Glutamatergic neuron (in vitro differentiated cells): ENCODE measurements at regions not wholly inside any gene's neighbourhood (a gene's known extent, or its start where the extent isn't known, plus 50 kb on each side); places are given as distances from the start of the nearest gene placed in this dataset.

Experiments
- DNase-seq: peaks from one replicate; pipeline ENCODE4 v3.0.0; 2022
- H3K27ac Mint-ChIP-seq: one replicate; pipeline ENCODE4 v1.8.0; 2020; ENCODE audit warnings: mild to moderate bottlenecking, mixed read lengths, inconsistent platforms; ENCODE audit not compliant: unreplicated experiment
- H3K27me3 Mint-ChIP-seq: one replicate; pipeline ENCODE4 v1.8.0; 2020; ENCODE audit warnings: mild to moderate bottlenecking, moderate library complexity, mixed read lengths, inconsistent platforms; ENCODE audit not compliant: unreplicated experiment
- H3K36me3 Mint-ChIP-seq: one replicate; pipeline ENCODE4 v1.8.0; 2020; ENCODE audit warnings: mild to moderate bottlenecking, mixed read lengths, inconsistent platforms; ENCODE audit not compliant: unreplicated experiment
- H3K4me1 Mint-ChIP-seq: one replicate; pipeline ENCODE4 v1.8.0; 2020; ENCODE audit warnings: mild to moderate bottlenecking, low read depth, mixed read lengths, inconsistent platforms; ENCODE audit not compliant: unreplicated experiment
- H3K4me3 Mint-ChIP-seq: one replicate; pipeline ENCODE4 v1.8.0; 2020; ENCODE audit warnings: mild to moderate bottlenecking, mixed read lengths, inconsistent platforms; ENCODE audit not compliant: unreplicated experiment
- H3K9me3 Mint-ChIP-seq: one replicate; pipeline ENCODE4 v1.8.0; 2020; ENCODE audit warnings: mild to moderate bottlenecking, moderate library complexity, mixed read lengths, inconsistent platforms; ENCODE audit not compliant: unreplicated experiment
- TF ChIP-seq, protein P1 (sequence below): fragments of 200-600 bp; sonication (generic); IDR thresholded peaks from one replicate; pipeline ENCODE4 v1.5.0; 2021; ENCODE audit not compliant: partially characterized antibody, unreplicated experiment

- H3K27me3 Mint-ChIP-seq, result peaks cover 3% of the 10 kb centered on the region
- TF ChIP-seq, protein P1, sequence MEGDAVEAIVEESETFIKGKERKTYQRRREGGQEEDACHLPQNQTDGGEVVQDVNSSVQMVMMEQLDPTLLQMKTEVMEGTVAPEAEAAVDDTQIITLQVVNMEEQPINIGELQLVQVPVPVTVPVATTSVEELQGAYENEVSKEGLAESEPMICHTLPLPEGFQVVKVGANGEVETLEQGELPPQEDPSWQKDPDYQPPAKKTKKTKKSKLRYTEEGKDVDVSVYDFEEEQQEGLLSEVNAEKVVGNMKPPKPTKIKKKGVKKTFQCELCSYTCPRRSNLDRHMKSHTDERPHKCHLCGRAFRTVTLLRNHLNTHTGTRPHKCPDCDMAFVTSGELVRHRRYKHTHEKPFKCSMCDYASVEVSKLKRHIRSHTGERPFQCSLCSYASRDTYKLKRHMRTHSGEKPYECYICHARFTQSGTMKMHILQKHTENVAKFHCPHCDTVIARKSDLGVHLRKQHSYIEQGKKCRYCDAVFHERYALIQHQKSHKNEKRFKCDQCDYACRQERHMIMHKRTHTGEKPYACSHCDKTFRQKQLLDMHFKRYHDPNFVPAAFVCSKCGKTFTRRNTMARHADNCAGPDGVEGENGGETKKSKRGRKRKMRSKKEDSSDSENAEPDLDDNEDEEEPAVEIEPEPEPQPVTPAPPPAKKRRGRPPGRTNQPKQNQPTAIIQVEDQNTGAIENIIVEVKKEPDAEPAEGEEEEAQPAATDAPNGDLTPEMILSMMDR, result no peak
- H3K4me3 Mint-ChIP-seq, result no peak overlapping the region
- peaks cover 22% of the 10 kb centered on the region for H3K4me1 Mint-ChIP-seq
- peaks cover 1% of the 10 kb centered on the region for H3K9me3 Mint-ChIP-seq
- H3K36me3 Mint-ChIP-seq, result peaks cover 5% of the 10 kb centered on the region
- no peak for DNase-seq
- H3K27ac Mint-ChIP-seq, result no peak overlapping the region
Observed at GRCh38 chr7:24504836-24505235, 68.4 kb upstream of the PALS2 start.

GRCh38 chr7:24505968-24506367 lies 67.3 kb upstream of the PALS2 start:
- Mint-ChIP-seq H3K27ac (no peak overlapping the region), H3K4me3 (no peak overlapping the region), H3K9me3 (peaks cover 1% of the 10 kb centered on the region), H3K4me1 (peaks cover 16% of the 10 kb centered on the region), H3K36me3 (peaks cover 5% of the 10 kb centered on the region), H3K27me3 (peaks cover 3% of the 10 kb centered on the region)
- TF ChIP-seq, protein P1, result no peak
- DNase-seq, result no peak

- Mint-ChIP-seq H3K4me3 (no peak overlapping the region), H3K27ac (no peak overlapping the region), H3K9me3 (no peaks in the 10 kb centered on the region), H3K36me3 (peaks cover 5% of the 10 kb centered on the region), H3K27me3 (peaks cover 5% of the 10 kb centered on the region), H3K4me1 (peaks cover 10% of the 10 kb centered on the region)
- DNase-seq, result no peak
- TF ChIP-seq, protein P1, result no peak
Observed at GRCh38 chr7:24508316-24508715, 64.9 kb upstream of the PALS2 start.

DNA sequence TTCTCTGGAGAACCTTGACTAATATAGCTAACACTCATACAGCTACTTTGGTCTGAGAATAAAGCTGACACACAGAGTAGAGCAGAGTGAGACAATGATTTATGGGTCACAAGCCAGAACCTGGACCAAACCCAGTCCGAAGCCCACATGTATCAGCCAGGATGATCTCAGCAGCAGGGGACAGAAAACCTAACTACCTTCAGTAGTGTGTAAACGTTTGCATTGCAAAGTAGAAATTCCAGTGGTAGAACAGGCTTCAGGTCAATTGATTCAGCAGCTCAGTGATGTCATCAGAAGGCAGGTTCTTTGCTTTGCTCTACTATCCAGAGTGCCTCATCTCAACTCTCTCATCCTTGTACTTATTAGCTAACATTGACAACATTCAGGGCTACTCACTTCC lies 62.5 kb upstream of the PALS2 start:
- H3K36me3 Mint-ChIP-seq, result peaks cover 16% of the 10 kb centered on the region
- H3K4me3 Mint-ChIP-seq, result no peak overlapping the region
- no peak for DNase-seq
- H3K9me3 Mint-ChIP-seq, result no peaks in the 10 kb centered on the region
- peaks cover 9% of the 10 kb centered on the region for H3K27me3 Mint-ChIP-seq
- H3K27ac Mint-ChIP-seq, result no peak overlapping the region
- peaks cover 4% of the 10 kb centered on the region for H3K4me1 Mint-ChIP-seq
- TF ChIP-seq, protein P1, result no peak

DNA sequence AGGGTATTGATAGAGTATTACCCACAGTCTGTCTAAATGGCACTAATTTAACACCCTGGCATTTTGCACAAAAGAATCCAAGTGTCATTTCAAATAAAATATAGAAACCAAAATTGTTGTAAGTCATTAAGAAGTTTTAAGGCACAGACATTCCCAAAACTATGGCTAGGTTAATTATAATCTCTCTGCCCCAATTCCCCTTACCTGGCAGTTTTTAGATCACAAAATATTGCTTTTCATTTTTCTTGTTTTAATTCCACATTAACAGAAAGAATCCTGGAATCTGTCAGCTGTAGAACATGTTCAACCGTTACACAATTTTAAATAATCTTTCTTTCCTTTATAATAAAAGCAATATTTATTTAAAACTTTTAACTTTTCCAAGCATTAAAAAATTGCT lies 56.1 kb upstream of the PALS2 start:
- TF ChIP-seq, protein P1, result no peak
- Mint-ChIP-seq H3K36me3 (peaks cover 15% of the 10 kb centered on the region), H3K4me1 (no peaks in the 10 kb centered on the region), H3K9me3 (peaks cover 2% of the 10 kb centered on the region), H3K27me3 (peaks cover 4% of the 10 kb centered on the region), H3K4me3 (no peak overlapping the region), H3K27ac (no peak overlapping the region)
- DNase-seq, result no peak
